ENCODE measurements at regions not wholly inside any gene's neighbourhood (a gene's known extent, or its start where the extent isn't known, plus 50 kb on each side); places are given as distances from the start of the nearest gene placed in this dataset.

- POLR2A ChIA-PET: no interaction called here
- TF ChIP-seq CTCF (IDR thresholded peaks at IDR 0.05; ENCODE audit: control extremely low read depth, extremely low read depth, low read depth, missing control alignments): no peak
- DNase-seq (ENCODE audit: extremely low spot score): no peak
- CTCF ChIA-PET: no interaction called here
Observed at GRCh38 chr5:172570594-172571334, 70.3 kb upstream of the NEURL1B start.

- no peak for TF ChIP-seq CTCF (IDR thresholded peaks at IDR 0.05; ENCODE audit: control extremely low read depth, extremely low read depth, low read depth, missing control alignments)
- DNase-seq (ENCODE audit: extremely low spot score): no peak
- POLR2A ChIA-PET: no interaction called here
- CTCF ChIA-PET: no interaction called here
Observed at GRCh38 chr5:172569861-172570558, 71.1 kb upstream of the NEURL1B start.

DNA sequence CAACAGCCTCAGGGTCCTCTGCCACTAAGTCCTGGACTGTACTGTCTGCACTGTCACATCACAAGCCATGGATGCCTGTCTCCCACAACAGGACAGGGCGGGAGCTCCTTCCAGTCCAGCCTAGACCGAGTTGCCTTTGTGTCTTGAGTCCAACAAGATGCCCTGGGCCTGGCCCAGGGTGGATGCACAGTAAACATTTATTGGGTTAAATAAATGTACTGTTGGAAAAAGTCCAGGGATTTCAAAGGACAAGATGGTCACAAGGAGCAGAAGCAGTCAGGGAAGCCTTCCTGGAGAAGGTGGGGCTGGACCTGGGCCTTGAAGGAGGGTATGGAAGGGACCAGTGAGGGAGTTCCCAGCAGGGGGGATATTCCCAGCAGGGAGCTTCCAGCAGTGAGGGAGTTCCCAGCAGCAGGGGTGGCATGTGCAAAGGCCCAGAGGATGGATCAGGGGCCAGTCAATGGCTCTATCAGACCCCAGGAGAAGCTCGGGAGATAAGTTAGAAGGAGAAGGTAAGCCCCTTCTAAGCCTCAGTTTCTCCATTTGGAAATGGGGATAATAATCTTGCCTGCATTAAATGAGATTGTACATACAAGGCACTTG lies 72.7 kb upstream of the NEURL1B start:
- ChIA-PET CTCF (no interaction called here), POLR2A (no interaction called here)
- TF ChIP-seq CTCF (IDR thresholded peaks at IDR 0.05; ENCODE audit: control extremely low read depth, extremely low read depth, low read depth, missing control alignments): no peak
- no peak for DNase-seq (ENCODE audit: extremely low spot score)

DNA sequence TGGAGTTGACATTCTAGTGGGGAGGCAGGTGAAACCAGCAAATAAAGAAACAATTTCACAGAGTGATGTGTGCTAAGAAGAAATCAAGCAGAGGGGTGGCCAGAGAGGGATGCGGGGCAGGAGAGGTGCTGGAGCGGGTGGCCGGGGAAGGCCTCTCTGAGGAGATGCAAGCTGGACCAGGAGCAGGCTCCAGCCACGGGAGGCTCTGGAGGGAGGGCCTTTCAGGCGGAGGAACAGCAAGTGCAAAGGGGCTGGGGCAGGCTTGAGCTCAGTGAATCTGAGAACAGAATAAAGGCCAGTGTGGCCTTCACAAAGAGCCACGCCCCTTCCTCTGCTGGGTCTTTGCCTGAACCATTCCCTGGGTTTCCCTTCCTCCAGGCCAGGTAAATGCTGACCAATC lies 73.2 kb upstream of the NEURL1B start:
- POLR2A ChIA-PET: no interaction called here
- CTCF ChIA-PET: interaction anchor here (1.5 kb wide), 1 partner anchor 116 kb away, joined by 3 read pairs; no protein-coding TSS in a partner anchor
- TF ChIP-seq CTCF (IDR thresholded peaks at IDR 0.05; ENCODE audit: control extremely low read depth, extremely low read depth, low read depth, missing control alignments): no peak
- DNase-seq (ENCODE audit: extremely low spot score): no peak

DNA sequence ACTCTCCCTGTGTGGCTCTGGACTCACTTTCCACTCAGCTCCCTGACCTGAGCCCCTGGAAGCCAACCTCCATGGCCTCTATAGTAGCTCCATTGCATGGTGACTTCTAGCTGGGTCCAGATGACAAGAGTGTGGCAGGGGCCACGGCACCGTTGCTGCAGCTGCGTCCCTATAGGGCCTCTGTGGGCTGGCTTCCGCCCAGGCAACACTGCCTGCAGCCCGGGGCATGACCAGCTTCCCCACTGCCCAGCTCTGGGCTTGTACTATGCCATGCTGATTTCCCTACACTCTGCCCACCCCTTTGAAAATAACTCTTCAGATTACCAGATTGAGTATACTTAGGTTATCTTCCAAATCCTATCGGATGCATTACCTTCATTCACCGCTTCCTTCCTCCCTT lies 73.8 kb upstream of the NEURL1B start:
- POLR2A ChIA-PET: no interaction called here
- no peak for TF ChIP-seq CTCF (IDR thresholded peaks at IDR 0.05; ENCODE audit: control extremely low read depth, extremely low read depth, low read depth, missing control alignments)
- CTCF ChIA-PET: interaction anchor here (1.5 kb wide), 1 partner anchor 116 kb away, joined by 3 read pairs; no protein-coding TSS in a partner anchor
- no peak for DNase-seq (ENCODE audit: extremely low spot score)

GRCh38 chr5:172565931-172566665 lies 75.0 kb upstream of the NEURL1B start:
- ChIA-PET POLR2A (no interaction called here), CTCF (no interaction called here)
- no peak for DNase-seq (ENCODE audit: extremely low spot score)

More at GRCh38 chr5:172565931-172566665, 75.0 kb upstream of the NEURL1B start:
- no peak for TF ChIP-seq CTCF (IDR thresholded peaks at IDR 0.05; ENCODE audit: control extremely low read depth, extremely low read depth, low read depth, missing control alignments)

All from GM10248 (cell line).